NT2/D1 (cell line): ENCODE measurements at regions not wholly inside any gene's neighbourhood (a gene's known extent, or its start where the extent isn't known, plus 50 kb on each side); places are given as distances from the start of the nearest gene placed in this dataset.

Experiments
- SUZ12 ChIP-seq: IDR thresholded peaks from 2 replicates; pipeline ENCODE4 v1.6.1; 2011; ENCODE audit not compliant: insufficient read length, insufficient read depth; ENCODE audit errors: extremely low read depth
- YY1 ChIP-seq: IDR thresholded peaks from 2 replicates; pipeline ENCODE4 v1.6.1; 2011; ENCODE audit not compliant: insufficient read length, insufficient read depth

DNA sequence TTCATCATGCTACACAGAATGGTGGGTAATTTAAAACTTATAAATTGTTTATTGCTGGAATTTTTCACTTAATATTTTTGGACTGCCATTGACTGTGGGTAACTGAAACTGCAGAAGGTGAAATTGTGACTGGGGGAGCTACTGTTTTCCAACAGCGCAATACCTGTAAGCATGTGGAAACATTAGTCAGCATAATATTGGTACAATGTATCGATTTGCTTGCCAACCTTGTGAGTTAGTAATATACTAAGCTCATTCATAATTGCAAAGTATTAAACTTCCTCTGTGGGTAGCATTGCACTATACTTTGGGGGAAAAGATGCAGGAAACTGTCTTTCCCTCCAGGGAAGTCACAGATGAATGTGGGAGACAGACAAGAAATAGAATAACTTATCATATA is 766.5 kb downstream of the HDGFL1 start:
- no peak for TF ChIP-seq SUZ12
- no peak for TF ChIP-seq YY1
